Ovary (tissue), 7 donors: ENCODE measurements at regions not wholly inside any gene's neighbourhood (a gene's known extent, or its start where the extent isn't known, plus 50 kb on each side); places are given as distances from the start of the nearest gene placed in this dataset.
"Not testable (repeated sequence)": the region's sequence is repeated elsewhere in the genome, so short reads cannot be mapped to it uniquely, and the experiment has no call there.

Experiments used
- DNase-seq, 5 donors: peaks; one replicate each; pipeline ENCODE4 v3.0.0-alpha.2; 2019 to 2020
- H3K27ac ChIP-seq, 2 donors: fragments of 200-600 bp; one replicate each; pipeline versions ENCODE4 v1.5.1 to v1.8.0; 2019 to 2022
- H3K27me3 ChIP-seq: fragments of 200-600 bp; one replicate; pipeline ENCODE4 v1.8.0; 2022
- H3K36me3 ChIP-seq: fragments of 200-600 bp; sonication (generic); one replicate; pipeline ENCODE4 v1.5.1; 2019
- H3K4me1 ChIP-seq: one replicate; pipeline ENCODE4 v1.8.1; 2013; ENCODE audit warnings: mild to moderate bottlenecking, moderate library complexity; ENCODE audit not compliant: insufficient read depth
- H3K4me3 ChIP-seq: fragments of 200-600 bp; sonication (generic); one replicate; pipeline ENCODE4 v1.5.1; 2017
- H3K9me3 ChIP-seq, 2 donors: fragments of 200-600 bp in 1 of 2; sonication (generic) in 1 of 2; one replicate each; pipeline versions ENCODE4 v1.5.1 to v1.8.1; 2013 to 2019; ENCODE audit warnings: mild to moderate bottlenecking in 1 of 2, moderate library complexity in 1 of 2
- EP300 ChIP-seq: sonication (generic); formaldehyde crosslinking; IDR thresholded peaks from one replicate; pipeline ENCODE4 v1.6.1; 2017; ENCODE audit warnings: antibody characterized with exemption
- POLR2A ChIP-seq: fragments of 450-650 bp; IDR thresholded peaks from one replicate; pipeline ENCODE4 v1.6.1; 2017; ENCODE audit warnings: antibody characterized with exemption, mild to moderate bottlenecking, moderate library complexity
- WGBS, 3 donors: extraction: QIAGEN DNeasy Blood & Tissue Kit in 1 of 3; methylation state at CpG; one replicate each; pipeline versions ENCODE4 v1.1.5 to v1.1.7; 2013 to 2017; 5-methylcytosine and 5-hydroxymethylcytosine counted together
- intact Hi-C, 4 donors: fragments of 100-400 bp; cut with DNase I; formaldehyde crosslinking; loops; one replicate each; pipeline versions ENCODE4 v1.11.0 to v1.15.1; 2022 to 2023
- TF ChIP-seq, protein P1 (sequence below), 3 donors: fragments of 450-650 bp in 2 of 3; fragments of 200-600 bp in 1 of 3; IDR thresholded peaks; one replicate each; pipeline versions ENCODE4 v1.5.1 to v1.8.0; 2016 to 2022; ENCODE audit warnings: antibody characterized with exemption in 3 of 3, mild to moderate bottlenecking in 1 of 3
- donor health status: DM: no; HTN: no; CAD: no; lungs with moderate emphysema.
- donor health status: DM: no; HTN: no; CAD: no.
- donor health status: Bipolar disorder and iron deficiency.
- donor health status: DM: no; HTN: no; CAD: no.
- donor health status: DM: yes; HTN: yes; CAD: no.

- no peak overlapping the region for H3K27ac ChIP-seq
- WGBS, 3 donors: 85 to 87% (median 86%) methylated on average over 11 of the region's 11 CpGs
- no peak overlapping the region for H3K4me3 ChIP-seq
- no peaks in the 10 kb centered on the region for H3K9me3 ChIP-seq
- H3K4me1 ChIP-seq: no peaks in the 10 kb centered on the region
- intact Hi-C loops: loop anchor here in 1 of 4 donors (10.0 kb wide), 1 partner anchor 93 kb away; no protein-coding TSS in a partner anchor
- no peaks in the 10 kb centered on the region for H3K36me3 ChIP-seq
- DNase-seq: no peak
- H3K27me3 ChIP-seq: no peaks in the 10 kb centered on the region
- TF ChIP-seq, protein P1, sequence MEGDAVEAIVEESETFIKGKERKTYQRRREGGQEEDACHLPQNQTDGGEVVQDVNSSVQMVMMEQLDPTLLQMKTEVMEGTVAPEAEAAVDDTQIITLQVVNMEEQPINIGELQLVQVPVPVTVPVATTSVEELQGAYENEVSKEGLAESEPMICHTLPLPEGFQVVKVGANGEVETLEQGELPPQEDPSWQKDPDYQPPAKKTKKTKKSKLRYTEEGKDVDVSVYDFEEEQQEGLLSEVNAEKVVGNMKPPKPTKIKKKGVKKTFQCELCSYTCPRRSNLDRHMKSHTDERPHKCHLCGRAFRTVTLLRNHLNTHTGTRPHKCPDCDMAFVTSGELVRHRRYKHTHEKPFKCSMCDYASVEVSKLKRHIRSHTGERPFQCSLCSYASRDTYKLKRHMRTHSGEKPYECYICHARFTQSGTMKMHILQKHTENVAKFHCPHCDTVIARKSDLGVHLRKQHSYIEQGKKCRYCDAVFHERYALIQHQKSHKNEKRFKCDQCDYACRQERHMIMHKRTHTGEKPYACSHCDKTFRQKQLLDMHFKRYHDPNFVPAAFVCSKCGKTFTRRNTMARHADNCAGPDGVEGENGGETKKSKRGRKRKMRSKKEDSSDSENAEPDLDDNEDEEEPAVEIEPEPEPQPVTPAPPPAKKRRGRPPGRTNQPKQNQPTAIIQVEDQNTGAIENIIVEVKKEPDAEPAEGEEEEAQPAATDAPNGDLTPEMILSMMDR (IDR thresholded peaks at IDR 0.05): no peak
- TF ChIP-seq EP300 (no peak), POLR2A (no peak)
These were observed 137.6 kb downstream of the SKIDA1 start for GRCh38 chr10:21387868-21388267.

GRCh38 chr10:21385996-21386585 lies 139.4 kb downstream of the SKIDA1 start:
- H3K9me3 ChIP-seq: no peaks in the 10 kb centered on the region
- no peaks in the 10 kb centered on the region for H3K4me1 ChIP-seq
- H3K27me3 ChIP-seq: no peaks in the 10 kb centered on the region
- no peak overlapping the region for H3K4me3 ChIP-seq
- no peak overlapping the region for H3K27ac ChIP-seq
- DNase-seq: no peak
- intact Hi-C loops: loop anchor here in 1 of 4 donors (10.0 kb wide), 1 partner anchor 91 kb away; no protein-coding TSS in a partner anchor
- TF ChIP-seq EP300 (no peak), POLR2A (no peak)
- TF ChIP-seq, protein P1 (IDR thresholded peaks at IDR 0.05): no peak
- H3K36me3 ChIP-seq: no peaks in the 10 kb centered on the region
- WGBS, 3 donors: 72 to 83% (median 76%) methylated on average over 5 of the region's 5 CpGs

DNA sequence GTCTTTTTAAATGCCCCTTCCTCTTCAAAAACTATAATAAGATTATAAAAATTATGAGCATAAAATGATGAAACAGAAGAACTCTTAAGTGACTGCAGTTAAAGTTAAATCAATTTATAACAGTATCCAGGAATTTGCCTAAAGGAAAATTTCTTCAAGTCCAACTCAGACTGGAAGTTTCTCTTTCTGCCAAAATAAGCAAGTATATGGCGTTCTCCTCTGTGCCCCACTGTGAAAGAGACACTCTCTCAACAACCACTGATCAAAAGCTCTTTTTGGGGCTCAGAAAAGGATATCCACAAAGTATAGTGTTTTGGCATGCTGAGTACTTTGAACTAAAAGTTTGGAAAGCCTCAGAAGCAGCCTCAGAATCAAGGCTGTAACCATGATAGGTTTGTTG lies 139.9 kb downstream of the SKIDA1 start:
- intact Hi-C loops: loop anchor here in 1 of 4 donors (10.0 kb wide), 1 partner anchor 91 kb away; no protein-coding TSS in a partner anchor
- WGBS, 3 donors: 56 to 71% (median 60%) methylated on average over 1 of the region's 1 CpG
- H3K4me1 ChIP-seq: no peaks in the 10 kb centered on the region

GRCh38 chr10:21379143-21379542 lies 146.3 kb downstream of the SKIDA1 start:
- no peaks in the 10 kb centered on the region for H3K36me3 ChIP-seq
- H3K27ac ChIP-seq: no peak overlapping the region
- H3K4me1 ChIP-seq: no peaks in the 10 kb centered on the region
- no peaks in the 10 kb centered on the region for H3K27me3 ChIP-seq
- no peak overlapping the region for H3K4me3 ChIP-seq
- H3K9me3 ChIP-seq: no peaks in the 10 kb centered on the region
- intact Hi-C loops: loop anchor here in 1 of 4 donors (10.0 kb wide), 1 partner anchor 94 kb away; no protein-coding TSS in a partner anchor
- no peak for DNase-seq
- TF ChIP-seq, protein P1 (IDR thresholded peaks at IDR 0.05): no peak
- TF ChIP-seq EP300 (no peak), POLR2A (no peak)
- WGBS, 3 donors: 57 to 70% (median 61%) methylated on average over 3 of the region's 3 CpGs

More for the DNA sequence above, 139.9 kb downstream of the SKIDA1 start:
- TF ChIP-seq, protein P1 (IDR thresholded peaks at IDR 0.05): no peak
- TF ChIP-seq POLR2A: no peak
- TF ChIP-seq EP300: no peak
- Histone ChIP-seq H3K36me3 (no peaks in the 10 kb centered on the region), H3K4me3 (no peak overlapping the region), H3K9me3 (no peaks in the 10 kb centered on the region), H3K27ac (no peak overlapping the region), H3K27me3 (no peaks in the 10 kb centered on the region)
- DNase-seq: no peak

DNA sequence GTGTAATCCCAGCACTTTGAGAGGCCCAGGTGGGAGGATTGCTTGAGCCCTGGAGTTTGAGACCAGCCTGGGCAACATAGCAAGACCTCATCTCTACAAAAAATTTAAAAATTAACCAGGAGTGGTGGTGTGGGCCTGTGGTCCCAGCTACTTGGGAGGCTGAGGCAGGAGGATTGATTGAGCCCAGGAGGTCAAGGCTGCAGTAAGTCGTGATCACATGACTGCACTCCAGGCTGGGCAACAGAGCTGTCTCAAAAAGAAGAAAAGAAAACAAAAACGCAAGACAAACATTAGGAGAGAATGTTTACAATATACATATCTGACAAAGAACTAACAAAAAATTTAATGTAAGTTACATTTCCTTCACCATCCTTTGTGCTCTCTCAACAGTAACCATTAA lies 150.2 kb downstream of the SKIDA1 start:
- not testable (repeated sequence) for H3K9me3 ChIP-seq, H3K4me3 ChIP-seq, H3K27me3 ChIP-seq, H3K27ac ChIP-seq, H3K4me1 ChIP-seq, DNase-seq, H3K36me3 ChIP-seq
- intact Hi-C loops: loop anchor here in 1 of 4 donors (10.0 kb wide), 1 partner anchor 90 kb away; no protein-coding TSS in a partner anchor
- WGBS, 3 donors: 48 to 78% (median 75%) methylated on average over 2 of the region's 2 CpGs

DNA sequence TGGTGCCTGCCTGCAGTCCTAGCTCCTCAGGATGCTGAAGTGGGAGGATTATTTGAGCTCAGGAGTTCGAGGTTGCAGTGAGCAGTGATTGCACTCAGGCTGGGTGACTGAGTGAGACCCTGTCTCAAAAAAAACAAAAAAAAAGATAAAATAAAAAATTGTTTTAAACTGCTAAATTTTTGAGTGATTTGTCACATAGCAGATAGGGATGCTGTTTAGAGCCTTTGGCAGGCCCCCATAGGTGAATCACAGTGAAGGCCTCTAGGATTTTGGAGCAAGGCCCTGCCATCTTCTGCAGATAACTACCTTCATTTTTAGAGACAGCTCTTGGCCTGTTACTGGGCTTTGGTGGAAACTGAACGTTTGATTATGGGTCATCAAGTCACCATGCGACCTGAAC lies 151.6 kb downstream of the SKIDA1 start:
- H3K4me3 ChIP-seq, H3K9me3 ChIP-seq, H3K36me3 ChIP-seq, H3K4me1 ChIP-seq, DNase-seq, H3K27me3 ChIP-seq, H3K27ac ChIP-seq: not testable (repeated sequence)
- intact Hi-C loops: loop anchor here in 1 of 4 donors (10.0 kb wide), 1 partner anchor 89 kb away; no protein-coding TSS in a partner anchor
- WGBS, 3 donors: 66 to 77% (median 75%) methylated on average over 3 of the region's 3 CpGs
